PC-3 (cell line): ENCODE measurements at regions not wholly inside any gene's neighbourhood (a gene's known extent, or its start where the extent isn't known, plus 50 kb on each side); places are given as distances from the start of the nearest gene placed in this dataset.

Experiments
- ATAC-seq: fragments of 200-7000 bp; cut with Tn5 transposase; 2 replicates; pipeline ENCODE4 v1.9.1; 2020; ENCODE audit warnings: mild to moderate bottlenecking, moderate library complexity
- BruUV-seq: library from RNA; stranded (reverse); fragments of 400-500 nt; replicated peaks from 2 replicates; lab custom pipeline; 2021; lab: Mats Ljungman, UMichigan
- CTCF ChIA-PET: fragments of 300-600 bp; sonication (Branson Sonifier 250); formaldehyde crosslinking; loops from one replicate; lab custom pipeline; 2022; ENCODE audit warnings: antibody characterized with exemption; lab: Charles Lee
- POLR2A ChIA-PET: fragments of 300-600 bp; sonication (Branson Sonifier 250); formaldehyde crosslinking; loops from one replicate; lab custom pipeline; 2022; ENCODE audit warnings: antibody characterized with exemption; ENCODE audit not compliant: unreplicated experiment; lab: Charles Lee
- DNase-seq: peaks from one replicate; pipeline ENCODE4 v3.0.0-alpha.2; 2015
- H2AFZ ChIP-seq: fragments of 300-600 bp; sonication (generic); 2 replicates; pipeline ENCODE4 v1.6.0; 2016; ENCODE audit warnings: antibody characterized with exemption, low read length
- H3F3A ChIP-seq: fragments of 300-600 bp; sonication (generic); one replicate; pipeline ENCODE4 v1.6.0; 2017; ENCODE audit warnings: antibody characterized with exemption, low read length, control low read depth, mild to moderate bottlenecking; ENCODE audit not compliant: unreplicated experiment
- H3K27ac ChIP-seq: fragments of 300-600 bp; sonication (generic); 2 replicates; pipeline ENCODE4 v1.5.1; 2016; ENCODE audit warnings: mild to moderate bottlenecking, low read length
- H3K27me3 ChIP-seq: fragments of 300-600 bp; sonication (generic); 2 replicates; pipeline ENCODE4 v1.6.1; 2016; ENCODE audit warnings: low read length, mixed read lengths
- H3K36me3 ChIP-seq: fragments of 300-600 bp; sonication (generic); 2 replicates; pipeline ENCODE4 v1.6.1; 2016; ENCODE audit warnings: low read depth, mixed run types, low read length, mixed read lengths
- H3K4me1 ChIP-seq: fragments of 300-600 bp; sonication (generic); 2 replicates; pipeline ENCODE4 v1.5.1; 2016; ENCODE audit warnings: low read length; ENCODE audit not compliant: insufficient read depth
- H3K4me2 ChIP-seq: fragments of 300-600 bp; sonication (generic); 2 replicates; pipeline ENCODE4 v1.6.0; 2016; ENCODE audit warnings: low read length
- H3K4me3 ChIP-seq: fragments of 300-600 bp; sonication (generic); 2 replicates; pipeline ENCODE4 v1.5.1; 2016; ENCODE audit warnings: mild to moderate bottlenecking, low read length, mixed read lengths
- H3K79me2 ChIP-seq: fragments of 300-600 bp; sonication (generic); 2 replicates; pipeline ENCODE4 v1.6.1; 2017; ENCODE audit warnings: low read length, mixed read lengths
- H3K9ac ChIP-seq: fragments of 300-600 bp; sonication (generic); 2 replicates; pipeline ENCODE4 v1.6.0; 2016; ENCODE audit warnings: mild to moderate bottlenecking, low read length
- H3K9me2 ChIP-seq: fragments of 300-600 bp; sonication (generic); replicated peaks from 2 replicates; pipeline ENCODE4 v1.6.1; 2016; ENCODE audit warnings: mixed run types, low read length, mixed read lengths
- H3K9me3 ChIP-seq: fragments of 300-600 bp; sonication (generic); 2 replicates; pipeline ENCODE4 v1.6.1; 2016; ENCODE audit warnings: low read length, mixed read lengths
- H4K20me1 ChIP-seq: fragments of 300-600 bp; sonication (generic); 2 replicates; pipeline ENCODE4 v1.6.1; 2016; ENCODE audit warnings: low read length, mixed read lengths
- CTCF ChIP-seq: fragments of 300-600 bp; sonication (generic); conservative IDR thresholded peaks from 2 replicates; pipeline ENCODE4 v1.5.1; 2017; ENCODE audit warnings: antibody characterized with exemption, low read depth, mild to moderate bottlenecking, low read length
- EZH2 ChIP-seq: fragments of 300-600 bp; sonication (generic); IDR thresholded peaks from one replicate; pipeline ENCODE4 v1.6.1; 2017; ENCODE audit warnings: antibody characterized with exemption, mild to moderate bottlenecking, low read length; ENCODE audit not compliant: unreplicated experiment
- EZH2phosphoT487 ChIP-seq: fragments of 300-600 bp; sonication (generic); IDR thresholded peaks from 2 replicates; pipeline ENCODE4 v1.6.1; 2018; ENCODE audit warnings: mild to moderate bottlenecking, antibody characterized with exemption, low read length, borderline replicate concordance
- intact Hi-C: fragments of 100-400 bp; cut with micrococcal nuclease; formaldehyde crosslinking; loops from 2 replicates; pipeline ENCODE4 v1.9.0; 2023

DNA sequence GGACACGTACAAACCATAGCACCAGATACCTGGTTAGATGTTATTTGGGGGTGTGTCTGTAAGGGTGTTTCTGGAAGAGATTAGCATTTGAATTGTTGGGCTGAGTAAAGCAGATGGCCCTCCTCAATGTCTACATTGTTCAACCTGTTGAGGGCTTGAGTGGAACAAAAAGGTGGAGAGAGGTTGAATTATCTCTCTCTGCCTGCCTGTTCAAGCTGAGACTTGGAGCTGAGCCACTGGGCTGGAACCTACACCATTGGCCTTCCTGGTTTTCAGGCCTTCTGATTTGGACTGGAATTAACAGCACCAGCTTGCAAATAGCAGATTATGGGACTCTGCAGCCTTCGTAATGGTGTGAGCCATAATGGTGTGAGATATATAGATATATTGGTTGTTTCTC lies 71.3 kb upstream of the CORO2B start:
- H3K36me3 ChIP-seq = no peaks in the 10 kb centered on the region
- no peak overlapping the region for H3K9ac ChIP-seq
- POLR2A ChIA-PET = no interaction called here
- H3K79me2 ChIP-seq = no peaks in the 10 kb centered on the region
- H3K4me1 ChIP-seq = no peaks in the 10 kb centered on the region
- H3F3A ChIP-seq = no peaks in the 10 kb centered on the region
- CTCF ChIA-PET = interaction anchor here (0.6 kb wide), 1 partner anchor 634 kb away, joined by 3 read pairs; no protein-coding TSS in a partner anchor
- H3K27me3 ChIP-seq = peaks cover 19% of the 10 kb centered on the region; the same call in 1 of the 2 replicates
- no peak for TF ChIP-seq EZH2phosphoT487
- no peak for TF ChIP-seq EZH2
- TF ChIP-seq CTCF = no peak
- no peak overlapping the region for H3K27ac ChIP-seq
- H4K20me1 ChIP-seq = no peaks in the 10 kb centered on the region
- BruUV-seq = no TSS peak
- no peaks in the 10 kb centered on the region for H3K9me3 ChIP-seq
- no peaks in the 10 kb centered on the region for H3K9me2 ChIP-seq
- intact Hi-C loops = no loop called here
- H3K4me3 ChIP-seq = no peak overlapping the region
- H3K4me2 ChIP-seq = no peak overlapping the region
- H2AFZ ChIP-seq = no peak overlapping the region
- ATAC-seq (no peak), DNase-seq (no peak)

- H2AFZ ChIP-seq = no peak overlapping the region
- H3K4me2 ChIP-seq = no peak overlapping the region
- TF ChIP-seq EZH2 (no peak), EZH2phosphoT487 (no peak), CTCF (no peak)
- ChIA-PET POLR2A (no interaction called here), CTCF (no interaction called here)
- no peaks in the 10 kb centered on the region for H3K9me2 ChIP-seq
- H3F3A ChIP-seq = no peaks in the 10 kb centered on the region
- ATAC-seq = no peak
- DNase-seq = no peak
- H4K20me1 ChIP-seq = no peaks in the 10 kb centered on the region
- H3K4me3 ChIP-seq = no peak overlapping the region
- no peak overlapping the region for H3K27ac ChIP-seq
- H3K36me3 ChIP-seq = no peaks in the 10 kb centered on the region
- no peaks in the 10 kb centered on the region for H3K79me2 ChIP-seq
- intact Hi-C loops = no loop called here
- H3K27me3 ChIP-seq = peaks cover 31% of the 10 kb centered on the region
- no peaks in the 10 kb centered on the region for H3K4me1 ChIP-seq
- H3K9ac ChIP-seq = no peak overlapping the region
- no peaks in the 10 kb centered on the region for H3K9me3 ChIP-seq
- no TSS peak for BruUV-seq
Measured at GRCh38 chr15:68508485-68509189, 70.2 kb upstream of the CORO2B start.

DNA sequence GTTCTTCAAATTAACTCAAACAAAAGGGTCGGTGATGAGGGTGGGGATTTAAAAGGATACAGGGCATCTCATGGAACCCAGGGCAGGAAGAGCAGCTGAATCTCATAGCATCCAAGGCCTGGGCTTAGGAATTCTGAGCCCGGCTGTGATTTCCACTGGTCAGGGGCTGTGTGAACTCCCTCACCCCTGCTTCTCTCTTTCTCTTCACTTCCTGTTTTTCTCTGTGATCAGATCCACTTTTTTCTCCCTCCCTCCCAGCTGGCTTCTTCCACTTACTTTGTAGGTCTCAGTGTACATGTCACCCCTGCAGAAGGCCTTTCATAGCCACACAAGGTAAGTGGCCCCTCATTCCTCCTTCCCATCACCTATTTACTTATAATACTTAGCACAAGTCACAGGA lies 68.2 kb upstream of the CORO2B start:
- BruUV-seq = no TSS peak
- POLR2A ChIA-PET = no interaction called here
- Histone ChIP-seq H3K4me2 (no peak overlapping the region), H2AFZ (no peak overlapping the region), H3K9me2 (no peaks in the 10 kb centered on the region), H3F3A (no peaks in the 10 kb centered on the region), H3K36me3 (no peaks in the 10 kb centered on the region), H3K27ac (no peak overlapping the region), H3K9ac (no peak overlapping the region), H3K4me3 (no peak overlapping the region), H3K9me3 (no peaks in the 10 kb centered on the region), H3K79me2 (no peaks in the 10 kb centered on the region), H3K27me3 (peaks cover 46% of the 10 kb centered on the region), H3K4me1 (no peaks in the 10 kb centered on the region), H4K20me1 (no peaks in the 10 kb centered on the region)
- CTCF ChIA-PET = no interaction called here
- intact Hi-C loops = no loop called here
- TF ChIP-seq EZH2 = no peak
- TF ChIP-seq EZH2phosphoT487 = no peak
- TF ChIP-seq CTCF = no peak
- DNase-seq (no peak), ATAC-seq (no peak)
